Colonic mucosa (tissue), 4 donors: ENCODE measurements at regions not wholly inside any gene's neighbourhood (a gene's known extent, or its start where the extent isn't known, plus 50 kb on each side); places are given as distances from the start of the nearest gene placed in this dataset.

Experiments
- DNase-seq: peaks from one replicate; pipeline ENCODE4 v3.0.0-alpha.2; 2020
- H3K27ac ChIP-seq: fragments of 200-600 bp; one replicate; pipeline ENCODE4 v1.8.0; 2021
- H3K27me3 ChIP-seq: fragments of 200-600 bp; one replicate; pipeline ENCODE4 v1.8.0; 2021
- H3K36me3 ChIP-seq: fragments of 200-600 bp; one replicate; pipeline ENCODE4 v1.8.0; 2021
- H3K4me1 ChIP-seq: fragments of 200-600 bp; one replicate; pipeline ENCODE4 v1.8.0; 2021; ENCODE audit warnings: mild to moderate bottlenecking
- H3K4me3 ChIP-seq: fragments of 200-600 bp; one replicate; pipeline ENCODE4 v1.8.0; 2021
- H3K9ac ChIP-seq, 2 donors: one replicate each; pipeline ENCODE4 v1.7.0; 2013; ENCODE audit warnings: control low read depth in 2 of 2, low read depth in 2 of 2, low read length in 2 of 2
- H3K9me3 ChIP-seq: fragments of 200-600 bp; one replicate; pipeline ENCODE4 v1.8.0; 2021
- intact Hi-C: fragments of 100-400 bp; cut with DNase I; formaldehyde crosslinking; loops from one replicate; pipeline ENCODE4 v1.14.1; 2022
- TF ChIP-seq, protein P1 (sequence below): fragments of 200-600 bp; IDR thresholded peaks from one replicate; pipeline ENCODE4 v1.8.0; 2022; ENCODE audit warnings: antibody characterized with exemption, mild to moderate bottlenecking
- donor health status: healthy.
- donor health status: DM: no; HTN: no; CAD: no.
- donor health status: DM: no; HTN: no; CAD: no.

DNA sequence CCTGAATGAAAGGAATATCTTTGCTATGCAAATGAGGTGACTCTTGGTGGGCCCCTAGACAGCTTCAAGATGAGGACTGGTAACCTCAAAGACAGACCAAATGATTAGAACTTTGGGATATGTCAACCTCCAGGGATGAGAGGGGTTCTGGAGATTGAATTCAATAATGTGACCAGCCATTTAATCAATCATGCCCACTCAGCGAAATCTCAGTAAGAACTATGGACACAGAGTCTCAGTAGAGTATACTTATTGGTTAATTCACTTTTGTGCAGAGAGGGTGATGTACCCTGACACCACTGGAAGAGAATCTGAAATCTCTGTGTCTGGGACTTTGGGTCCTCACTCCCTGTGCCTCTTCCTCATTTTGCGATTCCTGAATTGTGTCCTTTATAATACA, 662.8 kb downstream of the OLFM4 start:
- intact Hi-C loops = no loop called here
- Histone ChIP-seq H3K9me3 (no peaks in the 10 kb centered on the region), H3K27me3 (no peaks in the 10 kb centered on the region), H3K4me3 (no peak overlapping the region), H3K36me3 (no peaks in the 10 kb centered on the region), H3K27ac (no peak overlapping the region), H3K9ac (no peak overlapping the region), H3K4me1 (no peaks in the 10 kb centered on the region)
- TF ChIP-seq, protein P1, sequence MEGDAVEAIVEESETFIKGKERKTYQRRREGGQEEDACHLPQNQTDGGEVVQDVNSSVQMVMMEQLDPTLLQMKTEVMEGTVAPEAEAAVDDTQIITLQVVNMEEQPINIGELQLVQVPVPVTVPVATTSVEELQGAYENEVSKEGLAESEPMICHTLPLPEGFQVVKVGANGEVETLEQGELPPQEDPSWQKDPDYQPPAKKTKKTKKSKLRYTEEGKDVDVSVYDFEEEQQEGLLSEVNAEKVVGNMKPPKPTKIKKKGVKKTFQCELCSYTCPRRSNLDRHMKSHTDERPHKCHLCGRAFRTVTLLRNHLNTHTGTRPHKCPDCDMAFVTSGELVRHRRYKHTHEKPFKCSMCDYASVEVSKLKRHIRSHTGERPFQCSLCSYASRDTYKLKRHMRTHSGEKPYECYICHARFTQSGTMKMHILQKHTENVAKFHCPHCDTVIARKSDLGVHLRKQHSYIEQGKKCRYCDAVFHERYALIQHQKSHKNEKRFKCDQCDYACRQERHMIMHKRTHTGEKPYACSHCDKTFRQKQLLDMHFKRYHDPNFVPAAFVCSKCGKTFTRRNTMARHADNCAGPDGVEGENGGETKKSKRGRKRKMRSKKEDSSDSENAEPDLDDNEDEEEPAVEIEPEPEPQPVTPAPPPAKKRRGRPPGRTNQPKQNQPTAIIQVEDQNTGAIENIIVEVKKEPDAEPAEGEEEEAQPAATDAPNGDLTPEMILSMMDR = no peak
- no peak for DNase-seq

DNA sequence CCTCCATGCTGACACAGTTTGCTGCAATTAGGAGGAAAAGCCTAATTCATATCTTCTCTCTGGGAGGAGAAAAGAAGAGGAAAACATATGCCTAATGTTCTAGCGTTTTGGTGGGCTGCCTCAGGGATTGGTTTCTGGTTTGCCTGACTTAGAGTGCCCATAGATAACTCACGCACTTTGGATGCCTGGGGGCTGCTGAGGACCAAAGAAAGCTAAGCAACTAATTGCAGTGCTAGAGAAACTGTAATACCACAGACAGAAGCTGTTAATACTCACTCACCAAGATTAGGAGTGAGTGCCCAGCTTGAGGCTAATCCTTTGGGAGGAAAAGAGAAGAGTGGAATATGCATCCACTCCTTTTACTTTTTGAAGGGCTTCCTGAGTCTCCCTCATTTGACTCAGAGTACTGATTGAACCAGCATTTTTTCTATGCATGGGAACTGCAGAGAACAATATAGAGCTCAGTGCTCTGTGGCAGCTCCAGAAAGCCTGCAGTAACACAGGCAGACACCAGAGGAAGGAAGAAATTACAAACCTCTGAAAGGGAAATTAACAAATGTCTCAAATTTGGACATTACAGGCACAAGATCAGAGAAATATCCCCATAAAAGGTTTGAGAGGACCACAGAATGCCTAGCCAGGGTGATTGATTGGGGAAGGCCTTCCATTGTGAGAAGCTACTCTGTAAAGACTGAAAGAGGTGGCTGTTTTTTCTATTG, 666.4 kb downstream of the OLFM4 start:
- no peak for DNase-seq
- Histone ChIP-seq H3K9ac (no peak overlapping the region), H3K36me3 (no peaks in the 10 kb centered on the region), H3K4me3 (no peak overlapping the region), H3K27me3 (no peaks in the 10 kb centered on the region), H3K27ac (no peak overlapping the region), H3K4me1 (no peaks in the 10 kb centered on the region), H3K9me3 (no peaks in the 10 kb centered on the region)
- TF ChIP-seq, protein P1 = no peak
- intact Hi-C loops = no loop called here

DNA sequence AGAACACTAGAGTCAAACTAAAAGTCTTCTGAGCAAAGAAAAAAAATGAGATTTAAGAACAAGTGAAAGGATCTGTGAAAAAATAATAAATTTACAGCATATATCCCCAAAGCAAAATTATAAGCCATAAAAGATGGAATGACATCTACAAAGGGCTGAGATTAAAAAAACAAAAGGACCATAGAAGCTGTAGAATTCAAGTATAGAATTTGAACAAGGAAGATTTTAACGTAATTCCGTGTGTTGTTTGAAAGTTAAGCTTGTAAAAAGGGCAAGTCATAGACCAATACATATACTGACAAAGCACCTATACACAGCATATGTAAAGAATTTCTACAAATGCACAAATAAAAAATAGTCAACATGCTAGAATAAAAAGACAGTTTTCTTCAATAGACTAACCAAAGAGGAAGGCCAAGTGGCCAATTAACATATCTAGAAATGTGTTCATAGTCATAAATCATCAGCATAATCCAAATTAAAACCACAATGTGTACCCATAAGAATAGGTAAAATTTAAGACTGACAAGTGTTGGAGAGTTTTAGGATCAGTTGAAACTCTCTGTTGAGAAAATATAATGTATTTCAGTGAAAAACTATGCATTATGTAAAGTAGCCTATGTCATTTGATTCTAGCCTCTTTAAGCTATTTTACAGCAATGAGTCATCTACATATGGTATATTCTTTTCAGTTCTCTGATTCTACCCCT, 674.9 kb downstream of the OLFM4 start:
- Histone ChIP-seq H3K9me3 (no peaks in the 10 kb centered on the region), H3K4me1 (no peaks in the 10 kb centered on the region), H3K9ac (no peak overlapping the region), H3K4me3 (no peak overlapping the region), H3K36me3 (no peaks in the 10 kb centered on the region), H3K27me3 (no peaks in the 10 kb centered on the region), H3K27ac (no peak overlapping the region)
- intact Hi-C loops = no loop called here
- TF ChIP-seq, protein P1 = no peak
- no peak for DNase-seq

DNA sequence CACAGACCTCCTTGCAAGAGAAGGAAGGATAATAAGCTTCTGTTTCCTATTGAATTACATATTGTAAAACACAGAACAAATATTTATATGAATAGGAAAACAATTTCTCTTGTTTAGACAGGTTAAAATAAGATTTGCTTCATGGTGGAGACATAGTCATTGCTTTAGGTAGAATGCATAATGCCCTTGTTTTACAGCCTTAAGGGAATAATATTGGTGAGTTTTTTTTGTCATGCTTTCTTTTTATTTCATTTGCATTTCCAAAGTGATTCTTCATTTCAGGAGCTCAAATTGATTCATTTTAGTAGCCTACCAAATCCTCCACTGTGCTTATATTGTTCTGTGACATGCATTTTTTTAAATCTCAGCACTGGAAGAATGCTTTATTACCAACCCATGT, 690.7 kb downstream of the OLFM4 start:
- TF ChIP-seq, protein P1 = no peak
- no peaks in the 10 kb centered on the region for H3K4me1 ChIP-seq
- H3K4me3 ChIP-seq = no peak overlapping the region
- no peaks in the 10 kb centered on the region for H3K27me3 ChIP-seq
- no peak for DNase-seq
- H3K9ac ChIP-seq = no peak overlapping the region
- H3K27ac ChIP-seq = no peak overlapping the region
- H3K9me3 ChIP-seq = no peaks in the 10 kb centered on the region
- intact Hi-C loops = no loop called here
- H3K36me3 ChIP-seq = no peaks in the 10 kb centered on the region

DNA sequence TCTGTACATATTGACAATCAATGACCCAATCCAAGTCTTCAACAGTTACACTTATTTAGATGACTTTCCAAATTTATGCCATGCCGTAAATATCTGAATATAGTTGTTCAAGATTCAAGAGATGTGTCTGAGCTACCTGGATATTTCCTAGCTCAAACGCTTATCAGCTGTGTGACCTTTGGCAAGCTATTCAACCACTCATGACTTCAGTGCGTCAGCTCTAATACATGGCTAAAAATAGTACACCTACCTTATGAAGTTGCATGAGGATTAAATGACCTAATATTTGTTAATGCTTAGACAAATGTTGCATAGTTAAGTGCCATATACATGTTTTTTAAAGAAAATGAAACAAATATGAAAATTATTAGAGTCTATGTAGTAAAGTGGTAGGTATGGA, 704.1 kb downstream of the OLFM4 start:
- Histone ChIP-seq H3K9me3 (no peaks in the 10 kb centered on the region), H3K4me1 (no peaks in the 10 kb centered on the region), H3K27me3 (no peaks in the 10 kb centered on the region), H3K36me3 (no peaks in the 10 kb centered on the region), H3K9ac (no peak overlapping the region), H3K4me3 (no peak overlapping the region), H3K27ac (no peak overlapping the region)
- intact Hi-C loops = no loop called here
- DNase-seq = no peak
- TF ChIP-seq, protein P1 = no peak
